HL-60/S4 treated with phorbol 12-myristate 13-acetate at 8.2 ng/mL for 4 days and 3 days (cell line): ENCODE measurements at regions not wholly inside any gene's neighbourhood (a gene's known extent, or its start where the extent isn't known, plus 50 kb on each side); places are given as distances from the start of the nearest gene placed in this dataset.
"Not testable (repeated sequence)": the region's sequence is repeated elsewhere in the genome, so short reads cannot be mapped to it uniquely, and the experiment has no call there.

ENCODE experiments used
- in situ Hi-C: fragments of 300-500 bp; cut with MboI; formaldehyde crosslinking; loops from 2 replicates; pipeline ENCODE4 v1.15.0; 2022; ENCODE audit warnings: low sequenced_read_pairs

DNA sequence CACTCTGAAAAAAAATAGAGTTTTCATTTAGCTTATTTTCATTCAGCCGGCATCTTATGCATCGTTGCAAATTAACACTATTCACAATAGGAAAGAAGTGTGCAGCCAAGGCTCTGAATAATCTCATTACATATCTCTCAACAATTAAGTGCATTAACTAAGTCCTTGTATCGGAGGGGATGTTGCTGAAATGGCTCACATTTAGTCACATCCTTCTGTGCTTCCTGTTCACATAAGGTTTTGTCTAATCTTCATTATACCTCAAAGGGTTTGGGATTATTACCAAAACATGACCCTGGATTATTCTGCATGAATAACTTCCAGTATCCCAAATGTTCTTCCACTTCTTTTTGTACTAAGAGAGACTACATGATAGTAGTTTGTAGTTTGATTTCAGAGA is 278.0 kb upstream of the GRIA1 start:
- in situ Hi-C loops, result no loop called here

DNA sequence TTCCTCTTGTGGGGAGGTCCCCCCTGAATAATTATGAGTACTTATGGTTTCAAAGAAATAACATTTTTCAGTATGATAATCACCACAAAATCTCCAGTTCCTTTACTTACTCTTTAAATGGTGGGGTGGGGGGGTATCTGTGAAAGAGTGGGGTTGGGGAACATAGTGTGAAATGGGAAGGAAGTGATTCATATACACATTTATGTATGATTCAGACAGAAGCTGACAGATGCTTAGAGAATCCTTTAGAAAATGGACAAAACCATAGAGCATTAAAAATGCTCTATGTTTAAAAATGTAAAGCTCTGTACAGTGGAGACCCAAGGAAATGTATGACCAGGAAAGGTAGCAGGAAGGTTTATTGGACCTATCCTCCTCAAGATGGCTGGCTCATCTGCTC is 267.5 kb upstream of the GRIA1 start:
- in situ Hi-C loops, result no loop called here

DNA sequence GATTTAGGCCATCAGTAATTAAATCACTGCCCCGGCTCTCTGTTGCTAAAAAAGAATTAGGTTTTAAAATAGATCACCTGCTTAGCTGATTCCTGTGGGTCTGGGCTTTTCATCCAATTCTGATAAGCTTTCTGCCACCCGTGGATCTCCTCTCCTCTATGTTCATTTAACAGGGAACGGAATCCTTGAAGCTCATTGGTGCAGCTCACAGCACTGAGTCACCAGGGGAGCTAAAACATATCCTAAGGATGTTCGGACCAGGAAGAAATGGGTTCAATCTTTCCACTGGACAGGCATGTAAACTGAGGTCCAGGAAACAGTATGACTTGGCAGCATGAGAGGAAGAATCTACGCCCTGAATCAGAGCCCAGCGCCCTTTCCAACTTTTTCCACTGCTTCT is 267.1 kb upstream of the GRIA1 start:
- in situ Hi-C loops, result no loop called here

DNA sequence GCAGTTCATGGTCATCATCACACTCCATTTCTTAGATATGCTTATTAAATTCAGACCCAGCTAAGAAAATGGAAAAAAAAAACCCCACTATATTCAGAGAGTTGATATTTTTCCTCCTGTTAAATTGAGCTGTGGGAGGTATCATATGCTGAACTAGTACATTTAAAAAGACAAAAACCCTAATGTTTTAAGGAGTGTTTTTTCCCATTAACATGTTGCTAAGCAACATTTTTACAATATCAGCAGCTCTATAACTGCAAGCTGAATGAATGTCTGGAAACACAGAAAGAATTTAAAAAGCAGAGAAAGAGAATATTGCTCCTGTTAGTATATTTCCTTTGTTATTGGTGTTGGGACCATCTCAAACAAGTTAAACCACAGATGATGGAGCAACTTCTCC is 265.8 kb upstream of the GRIA1 start:
- in situ Hi-C loops, result no loop called here

DNA sequence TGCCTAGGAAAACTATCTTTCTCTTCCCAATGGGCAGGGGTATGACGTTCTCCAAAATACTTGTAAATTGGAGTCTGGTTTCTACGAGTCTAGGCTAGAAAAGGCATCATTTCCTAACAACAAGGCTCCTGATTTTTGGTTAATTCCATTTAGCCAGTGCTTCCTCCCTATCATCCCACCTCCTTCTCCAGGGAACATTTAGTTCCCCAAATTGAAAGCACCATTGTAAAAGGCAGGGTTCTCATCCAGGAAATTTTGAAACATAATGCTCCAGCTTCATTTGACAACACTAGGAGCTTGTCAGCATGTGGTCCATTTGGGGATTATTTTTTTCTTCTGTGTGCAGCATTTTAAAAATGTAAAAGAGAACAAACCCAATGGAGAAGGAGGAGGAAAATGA is 256.5 kb upstream of the GRIA1 start:
- in situ Hi-C loops, result no loop called here

DNA sequence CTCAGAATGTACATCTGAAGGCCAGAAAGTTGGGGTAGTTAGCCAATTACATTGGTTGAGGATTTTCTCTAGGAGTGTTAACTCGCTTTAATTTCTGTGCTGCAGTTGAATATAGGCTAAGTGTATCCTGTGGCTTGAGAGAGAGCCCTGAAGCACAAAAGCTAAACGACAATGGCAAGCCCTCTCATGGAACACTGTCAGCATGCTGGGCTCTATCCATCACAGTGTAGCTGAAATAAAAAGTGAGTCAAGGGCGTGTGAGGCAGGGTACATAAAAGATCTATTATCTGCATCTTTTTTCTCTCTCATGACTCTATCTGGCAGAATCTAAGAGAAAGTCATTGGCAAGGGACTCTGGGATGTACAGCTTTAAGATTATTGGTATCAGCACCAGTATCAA is 254.2 kb upstream of the GRIA1 start:
- in situ Hi-C loops, result no loop called here

DNA sequence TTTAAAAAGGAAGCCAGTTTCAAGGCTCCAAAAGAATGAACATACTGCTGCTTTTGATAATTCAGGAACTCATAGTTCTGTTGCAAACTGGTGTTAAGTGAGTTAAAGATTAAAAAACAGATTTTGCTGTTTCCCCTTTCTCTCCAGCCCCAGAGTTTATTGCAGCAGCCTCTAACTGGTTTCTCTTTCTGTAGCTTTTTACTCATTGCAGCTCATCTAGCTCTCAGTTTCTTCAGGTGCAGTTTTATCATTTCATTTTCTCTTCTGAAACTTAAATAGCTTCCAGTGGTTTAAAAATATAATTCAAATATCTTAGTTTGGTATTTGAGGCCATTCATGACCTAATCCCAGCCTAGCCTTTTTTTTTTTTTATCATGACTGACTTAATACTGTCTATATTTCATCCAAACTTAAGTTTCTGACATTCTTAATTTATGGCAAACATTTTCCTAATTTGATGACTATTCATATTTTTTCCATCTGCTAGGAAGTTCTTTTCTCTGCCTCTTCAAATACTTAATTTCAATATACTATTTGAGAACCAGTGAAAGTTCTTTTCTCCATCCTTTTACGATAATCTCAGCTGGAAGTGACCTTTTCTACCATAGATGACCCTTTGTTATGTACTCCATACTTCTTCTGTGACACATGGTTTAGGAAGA is 252.7 kb upstream of the GRIA1 start:
- in situ Hi-C loops, result no loop called here

DNA sequence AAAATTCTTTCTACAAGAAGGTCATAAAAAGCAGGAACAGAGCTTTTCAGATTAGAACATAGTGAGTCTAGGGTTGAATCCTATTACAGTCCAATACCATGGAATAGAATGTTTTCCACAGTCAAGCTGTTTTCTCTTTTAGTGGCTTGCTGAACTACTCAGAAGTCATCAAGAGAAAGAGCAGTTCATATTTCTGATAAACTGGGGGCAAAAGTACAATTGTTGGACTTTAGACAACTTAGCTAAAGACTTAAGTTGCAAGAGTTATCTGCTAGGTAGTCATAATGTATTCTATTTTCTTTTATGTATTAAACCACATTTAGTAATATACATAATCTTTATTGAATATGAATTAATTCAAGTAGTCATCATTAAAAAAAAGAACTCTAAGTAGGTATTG is 233.1 kb upstream of the GRIA1 start:
- in situ Hi-C loops, result no loop called here

DNA sequence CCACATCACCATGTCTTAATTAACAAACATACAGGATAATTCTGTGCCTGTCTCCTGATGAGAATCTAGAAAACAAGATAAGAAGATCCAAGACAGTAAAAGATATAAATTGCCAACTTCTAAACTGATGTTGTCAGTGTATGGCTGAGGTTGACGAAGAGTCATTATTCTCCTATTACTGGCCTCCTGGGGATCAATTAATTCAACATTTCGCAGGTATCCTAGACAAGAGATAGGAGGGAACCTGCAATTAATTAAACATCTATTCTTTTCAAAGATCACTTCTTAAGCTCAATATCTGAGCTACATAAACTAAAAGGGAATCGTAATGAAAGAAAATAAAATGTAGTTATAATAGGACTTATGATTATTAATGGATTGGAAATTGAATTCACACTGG is 232.0 kb upstream of the GRIA1 start:
- in situ Hi-C loops, result no loop called here

DNA sequence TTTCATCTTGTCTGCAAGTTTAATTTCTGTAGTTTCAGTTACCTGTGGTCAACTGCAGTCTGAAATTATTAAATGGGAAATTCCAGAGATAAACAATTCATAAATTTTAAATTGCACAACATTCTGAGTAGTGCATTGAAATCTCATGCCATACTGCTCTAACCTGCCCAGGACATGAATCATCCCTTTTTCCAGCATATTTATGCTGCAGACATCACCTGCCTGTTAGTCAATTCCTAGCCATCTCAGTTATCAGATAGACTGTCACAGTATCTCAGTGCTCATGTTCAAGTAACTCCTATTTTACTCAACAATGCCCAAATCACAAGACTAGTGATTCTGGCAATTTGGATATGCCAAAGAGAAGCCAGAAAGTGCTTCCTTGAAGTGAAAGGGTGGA is 223.0 kb upstream of the GRIA1 start:
- in situ Hi-C loops, result no loop called here

DNA sequence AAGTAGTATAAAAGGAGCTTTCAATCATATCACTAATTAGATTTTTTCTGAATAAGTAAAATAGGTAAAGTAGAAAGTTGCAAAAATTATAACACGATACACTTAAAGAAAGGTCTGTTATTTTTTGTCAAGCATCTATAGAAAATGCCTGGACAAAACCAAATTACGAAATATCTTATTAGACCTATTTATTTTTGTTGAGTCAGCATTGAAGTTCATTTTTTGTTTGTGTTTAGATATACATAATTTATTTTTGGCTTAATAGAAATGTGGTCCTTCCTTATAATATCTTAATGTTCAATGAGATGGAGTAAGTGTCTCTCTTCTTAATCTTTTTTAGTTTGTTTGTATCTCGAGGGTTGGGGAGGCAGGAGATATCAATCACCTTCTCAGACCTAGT is 214.8 kb upstream of the GRIA1 start:
- in situ Hi-C loops, result no loop called here

DNA sequence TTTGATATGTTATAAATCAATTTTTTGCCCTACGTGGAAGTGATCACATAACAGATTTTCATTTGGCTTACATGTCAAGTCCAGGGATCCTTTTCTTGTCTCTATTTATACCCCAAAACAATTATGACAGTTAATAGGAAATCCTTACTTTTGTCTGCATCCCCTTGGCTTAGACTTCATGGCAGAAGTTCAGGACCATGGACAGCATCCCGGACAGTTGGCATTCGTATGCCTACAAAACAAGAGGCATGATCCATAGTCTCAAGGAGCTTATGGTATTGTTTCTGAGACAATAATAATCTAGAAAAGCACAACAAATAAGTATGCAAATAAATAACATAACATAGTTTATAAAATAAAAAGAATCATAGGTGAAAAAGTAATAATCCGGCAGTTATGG is 214.3 kb upstream of the GRIA1 start:
- in situ Hi-C loops, result no loop called here

DNA sequence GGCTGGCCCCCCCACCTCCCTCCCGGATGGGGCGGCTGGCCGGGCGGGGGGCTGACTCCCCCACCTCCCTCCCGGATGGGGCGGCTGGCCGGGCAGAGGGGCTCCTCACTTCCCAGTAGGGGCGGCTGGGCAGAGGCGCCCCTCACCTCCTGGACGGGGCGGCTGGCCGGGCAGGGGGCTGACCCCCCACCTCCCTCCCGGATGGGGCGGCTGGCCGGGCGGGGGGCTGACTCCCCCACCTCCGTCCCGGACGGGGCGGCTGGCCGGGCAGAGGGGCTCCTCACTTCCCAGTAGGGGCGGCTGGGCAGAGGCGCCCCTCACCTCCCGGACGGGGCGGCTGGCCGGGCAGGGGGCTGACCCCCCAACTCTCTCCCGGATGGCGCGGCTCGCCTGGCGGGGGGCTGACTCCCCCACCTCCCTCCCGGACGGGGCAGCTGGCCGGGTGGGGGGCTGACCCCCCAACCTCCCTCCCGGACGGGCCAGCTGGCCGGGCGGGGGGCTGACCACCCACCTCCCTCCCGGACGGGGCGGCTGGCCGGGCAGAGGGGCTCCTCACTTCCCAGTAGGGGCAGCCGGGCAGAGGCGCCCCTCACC is 194.1 kb upstream of the GRIA1 start:
- in situ Hi-C loops, result not testable (repeated sequence)

DNA sequence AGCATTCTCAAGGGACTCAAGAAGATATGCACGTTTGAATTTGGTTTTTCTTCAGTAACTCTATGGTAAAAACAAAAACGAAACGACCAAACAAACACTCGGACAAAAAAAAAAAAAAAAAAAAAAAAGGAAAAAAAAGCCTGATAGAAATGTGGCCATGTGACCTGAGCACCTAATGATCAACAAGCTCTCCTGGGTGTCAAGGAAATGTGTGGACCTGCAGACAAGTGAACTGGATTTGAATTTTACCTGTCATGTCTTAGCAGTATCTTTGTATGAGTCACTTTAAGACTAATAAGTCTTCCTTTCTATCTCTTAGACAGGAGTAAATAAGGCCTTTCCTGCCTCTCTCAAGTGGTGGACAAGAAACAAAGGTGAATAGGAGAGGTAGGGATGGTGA is 190.6 kb upstream of the GRIA1 start:
- in situ Hi-C loops, result no loop called here

DNA sequence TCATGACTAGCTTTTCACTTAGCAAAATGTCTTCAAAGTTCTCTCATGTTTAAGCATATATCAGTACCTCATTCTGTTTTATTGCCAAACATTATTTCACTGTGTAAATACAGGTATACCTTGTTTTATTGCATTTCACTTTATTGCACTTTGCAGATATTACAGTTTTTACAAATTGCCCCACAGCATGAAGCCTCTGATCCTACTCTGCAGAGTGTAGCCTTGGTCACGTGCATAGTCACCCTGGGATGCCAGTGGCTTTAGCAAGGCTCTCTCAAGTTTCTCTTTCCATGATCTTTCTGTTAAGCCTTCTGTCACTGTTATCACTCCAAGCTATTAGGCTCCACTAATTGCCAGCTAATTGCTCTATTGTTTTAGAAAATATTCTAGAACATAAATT is 182.2 kb upstream of the GRIA1 start:
- in situ Hi-C loops, result no loop called here

DNA sequence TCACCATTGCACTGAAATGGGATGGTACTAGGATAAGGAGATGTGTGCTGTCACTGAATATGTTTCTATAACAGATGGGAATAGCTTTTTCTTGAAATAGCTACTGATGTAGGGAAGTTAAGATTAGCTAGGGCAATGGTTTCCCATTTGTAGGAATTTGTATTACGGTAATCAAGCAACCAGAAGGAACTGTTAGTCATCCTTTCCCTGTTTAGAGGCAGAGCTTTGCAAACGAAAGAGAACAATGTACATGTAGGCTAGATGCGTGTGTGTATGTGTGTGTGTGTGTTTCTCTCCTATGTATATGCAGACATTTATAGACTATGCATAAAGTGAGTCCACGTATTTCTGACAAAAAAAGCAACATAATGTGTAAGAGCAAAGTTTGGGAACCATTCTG is 171.9 kb upstream of the GRIA1 start:
- in situ Hi-C loops, result no loop called here

DNA sequence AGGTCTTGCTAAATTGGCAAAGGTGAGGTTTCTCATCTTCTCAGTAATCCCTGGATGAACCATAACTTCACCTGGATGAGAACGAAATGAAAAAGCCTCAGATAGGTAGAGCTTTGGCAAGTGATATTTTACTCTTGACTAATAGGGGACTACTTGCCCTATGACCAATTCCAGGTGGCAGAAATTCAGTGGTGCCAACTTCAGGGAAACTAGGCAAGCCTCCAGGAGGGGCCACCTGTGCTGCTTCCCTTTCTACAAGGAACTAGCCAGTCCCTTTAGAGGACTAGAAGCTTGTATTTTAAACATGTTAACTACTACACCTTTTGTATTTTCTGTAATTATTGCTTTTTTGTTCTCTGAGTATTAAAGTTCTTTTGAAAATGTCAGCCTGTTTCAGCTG is 169.0 kb upstream of the GRIA1 start:
- in situ Hi-C loops, result no loop called here

DNA sequence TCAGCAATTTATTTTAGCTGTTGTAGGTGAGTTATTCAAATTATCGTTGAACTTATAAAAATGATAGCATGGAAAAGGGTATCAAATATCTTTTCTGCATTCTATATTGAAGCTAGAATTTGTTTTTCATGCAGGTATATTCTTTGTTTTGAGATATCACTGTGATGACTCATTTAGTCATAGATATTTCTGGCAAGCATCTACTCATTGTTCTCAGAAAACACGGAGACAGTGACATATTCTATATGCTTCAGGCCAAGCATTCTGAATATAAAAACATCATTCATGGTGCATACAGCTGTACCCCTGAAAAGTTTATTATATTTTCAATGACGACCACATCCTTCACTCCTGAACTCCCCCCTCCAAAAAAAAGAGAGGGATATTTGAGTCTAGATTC is 150.3 kb upstream of the GRIA1 start:
- in situ Hi-C loops, result no loop called here

DNA sequence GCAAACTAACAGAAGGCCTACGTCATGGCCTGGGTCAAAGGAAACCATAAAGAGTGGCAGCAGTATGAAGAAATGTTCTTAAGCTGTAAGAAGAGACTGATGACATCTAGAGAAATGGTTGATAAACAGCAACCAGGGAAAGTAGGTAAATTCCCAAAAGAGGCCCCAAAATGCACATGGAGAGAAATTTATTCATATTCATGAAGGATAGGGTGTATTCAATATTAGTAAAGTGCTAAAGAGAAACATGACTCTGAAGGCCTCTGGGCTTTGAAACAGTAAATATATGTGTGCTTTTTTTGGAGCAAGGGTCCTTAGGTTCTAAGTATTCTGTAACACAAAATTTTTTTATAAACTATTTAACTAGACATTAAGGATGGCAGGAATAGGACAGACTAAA is 149.7 kb upstream of the GRIA1 start:
- in situ Hi-C loops, result no loop called here

DNA sequence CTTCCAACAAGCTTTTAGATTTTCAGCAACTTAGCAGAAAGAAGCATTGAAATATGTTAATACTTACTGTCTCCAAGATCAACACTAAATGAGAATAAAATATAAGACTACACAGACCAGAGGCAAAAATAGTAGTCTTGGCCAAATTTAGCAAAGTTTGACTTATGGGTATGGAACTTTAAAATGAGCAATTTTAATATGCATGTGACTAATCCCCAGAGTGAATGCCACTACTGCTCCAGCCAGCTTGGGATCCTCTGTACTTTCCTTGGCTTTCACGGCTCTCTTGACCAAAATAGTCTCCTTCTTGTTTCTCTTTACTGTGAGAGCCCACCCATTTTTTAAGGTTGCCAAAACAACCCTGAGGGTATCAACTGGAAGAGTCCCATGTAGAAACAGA is 148.0 kb upstream of the GRIA1 start:
- in situ Hi-C loops, result no loop called here

DNA sequence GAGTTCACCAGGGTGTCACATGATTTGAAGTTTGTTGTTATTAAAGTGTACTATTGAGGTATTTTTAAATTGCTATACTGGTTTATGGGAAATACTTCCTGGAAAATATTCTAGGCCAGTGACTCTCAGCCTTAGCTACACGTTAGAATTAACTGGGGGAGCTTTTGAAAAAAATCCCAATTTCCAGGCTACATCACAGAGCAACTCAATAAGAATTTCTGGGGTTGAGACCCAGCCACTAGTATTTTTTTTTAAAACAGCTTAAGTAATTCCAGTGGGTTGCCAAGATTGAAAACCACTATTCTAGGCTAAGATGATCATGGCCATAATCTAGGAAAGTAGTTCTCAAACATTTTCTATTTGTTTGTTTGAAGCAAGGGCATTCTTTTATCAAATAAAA is 142.9 kb upstream of the GRIA1 start:
- in situ Hi-C loops, result no loop called here

DNA sequence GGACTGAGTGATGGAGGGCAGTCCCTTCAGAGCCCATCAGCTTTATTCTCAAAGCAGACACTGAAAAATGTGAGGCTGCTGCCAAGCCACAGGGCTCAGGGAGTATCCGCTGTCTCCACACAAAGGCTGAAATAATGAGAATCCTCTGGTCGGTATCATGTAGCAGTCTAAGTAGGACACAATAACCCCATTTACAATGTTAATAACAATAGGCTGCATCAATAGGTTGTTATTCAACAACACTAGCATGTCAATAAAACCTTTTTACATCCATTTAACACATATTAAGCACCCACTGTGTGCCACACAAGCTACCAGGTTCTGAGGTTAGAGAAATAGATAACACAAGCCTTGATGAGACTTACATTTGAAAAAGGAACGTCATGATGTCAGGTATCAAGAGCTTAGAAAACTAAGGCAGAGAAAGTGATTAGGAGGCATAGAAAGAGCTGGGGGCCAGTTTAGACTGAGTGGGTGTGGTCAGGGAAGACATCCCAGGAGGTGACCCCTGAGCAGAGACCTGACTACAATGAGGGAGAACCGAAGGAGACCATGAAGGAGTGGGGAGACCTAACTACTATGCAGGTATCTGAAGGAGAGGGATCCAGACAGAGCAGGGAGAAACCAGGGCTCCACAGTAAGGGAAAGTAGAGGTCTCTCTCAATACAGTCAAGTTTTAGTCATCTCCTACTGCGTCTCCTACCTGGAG is 140.1 kb upstream of the GRIA1 start:
- in situ Hi-C loops, result no loop called here
